ENCODE measurements at regions not wholly inside any gene's neighbourhood (a gene's known extent, or its start where the extent isn't known, plus 50 kb on each side); places are given as distances from the start of the nearest gene placed in this dataset.

GRCh38 chr3:21152555-21152954 is 598.5 kb downstream of the ZNF385D start:
- no peaks in the 10 kb centered on the region for H3K4me1 Mint-ChIP-seq
- no CpG with 5 or more reads among the region's 5 CpGs for WGBS (ENCODE audit: insufficient coverage)

GRCh38 chr3:21142949-21143348 is 608.1 kb downstream of the ZNF385D start:
- H3K4me1 Mint-ChIP-seq = no peaks in the 10 kb centered on the region
- H4K20me1 ChIP-seq (ENCODE audit: insufficient read depth, low read length) = no peaks in the 10 kb centered on the region
- peaks cover 0 to 2% (median 0%) of the 10 kb centered on the region in 3 donors for H3K27me3 Mint-ChIP-seq (ENCODE audit: low read depth in 3 of 3)
- peaks cover 4 to 5% of the 10 kb centered on the region in 2 donors for H3K9me3 ChIP-seq (replicated peaks in 1 of 2; ENCODE audit: control insufficient read depth in 1 of 2, insufficient read depth in 1 of 2, low read length in 2 of 2)
- no peak overlapping the region for H3K27ac Mint-ChIP-seq
- no peaks in the 10 kb centered on the region for H3K79me2 ChIP-seq (ENCODE audit: insufficient read depth, low read length)
- TF ChIP-seq CTCF (IDR thresholded peaks at IDR 0.05) = no peak
- no peaks in the 10 kb centered on the region for H3K4me1 ChIP-seq (ENCODE audit: control insufficient read depth in 1 of 2, insufficient read depth in 2 of 2, low read length in 2 of 2)
- no peaks in the 10 kb centered on the region for H3K36me3 Mint-ChIP-seq
- no peak overlapping the region for H3K4me3 ChIP-seq (replicated peaks in 1 of 3; ENCODE audit: low read depth in 2 of 3, low read length in 3 of 3)
- no peak overlapping the region for H3K27ac ChIP-seq (ENCODE audit: low read depth in 1 of 2, low read length in 2 of 2)
- H3K36me3 ChIP-seq (replicated peaks in 1 of 2; ENCODE audit: control insufficient read depth in 1 of 2, insufficient read depth in 2 of 2, low read length in 2 of 2) = no peaks in the 10 kb centered on the region
- H3K4me3 Mint-ChIP-seq = no peak overlapping the region
- intact Hi-C loops (cut with micrococcal nuclease) = no loop called here
- WGBS (ENCODE audit: insufficient coverage) = no CpG with 5 or more reads among the region's 3 CpGs
- H3K9me3 Mint-ChIP-seq = peaks cover 0 to 9% (median 2%) of the 10 kb centered on the region in 7 donors
- H3K9ac ChIP-seq (ENCODE audit: insufficient read depth, low read length, poor library complexity, severe bottlenecking) = no peak overlapping the region
- H3K27me3 ChIP-seq (ENCODE audit: control insufficient read depth in 2 of 2, insufficient read depth in 2 of 2, low read length in 2 of 2) = no peaks in the 10 kb centered on the region
- no peak overlapping the region for H2AFZ ChIP-seq (ENCODE audit: insufficient read depth, low read depth, low read length, poor library complexity, severe bottlenecking)
- no peak for DNase-seq
- H3K4me2 ChIP-seq (replicated peaks; ENCODE audit: extremely low read depth, low read length, poor library complexity, severe bottlenecking) = no peak overlapping the region

More at GRCh38 chr3:21152555-21152954, 598.5 kb downstream of the ZNF385D start:
- H3K9me3 Mint-ChIP-seq = peaks cover 0 to 6% (median 3%) of the 10 kb centered on the region in 7 donors
- no peaks in the 10 kb centered on the region for H3K79me2 ChIP-seq (ENCODE audit: insufficient read depth, low read length)
- no peaks in the 10 kb centered on the region for H3K4me1 ChIP-seq (ENCODE audit: control insufficient read depth in 1 of 2, insufficient read depth in 2 of 2, low read length in 2 of 2)
- peaks cover 0 to 6% of the 10 kb centered on the region in 2 donors for H3K9me3 ChIP-seq (replicated peaks in 1 of 2; ENCODE audit: control insufficient read depth in 1 of 2, insufficient read depth in 1 of 2, low read length in 2 of 2)
- no peaks in the 10 kb centered on the region for H3K36me3 Mint-ChIP-seq
- no peak overlapping the region for H3K4me3 Mint-ChIP-seq
- H3K36me3 ChIP-seq (replicated peaks in 1 of 2; ENCODE audit: control insufficient read depth in 1 of 2, insufficient read depth in 2 of 2, low read length in 2 of 2) = no peaks in the 10 kb centered on the region
- intact Hi-C loops (cut with micrococcal nuclease) = no loop called here
- H2AFZ ChIP-seq (ENCODE audit: insufficient read depth, low read depth, low read length, poor library complexity, severe bottlenecking) = no peak overlapping the region
- no peaks in the 10 kb centered on the region for H4K20me1 ChIP-seq (ENCODE audit: insufficient read depth, low read length)
- no peak for TF ChIP-seq CTCF (IDR thresholded peaks at IDR 0.05)
- H3K27ac Mint-ChIP-seq = no peak overlapping the region
- H3K27ac ChIP-seq (ENCODE audit: low read depth in 1 of 2, low read length in 2 of 2) = no peak overlapping the region
- no peak overlapping the region for H3K9ac ChIP-seq (ENCODE audit: insufficient read depth, low read length, poor library complexity, severe bottlenecking)
- no peaks in the 10 kb centered on the region for H3K27me3 ChIP-seq (ENCODE audit: control insufficient read depth in 2 of 2, insufficient read depth in 2 of 2, low read length in 2 of 2)
- no peak overlapping the region for H3K4me2 ChIP-seq (replicated peaks; ENCODE audit: extremely low read depth, low read length, poor library complexity, severe bottlenecking)
- no peak for DNase-seq
- no peaks in the 10 kb centered on the region for H3K27me3 Mint-ChIP-seq (ENCODE audit: low read depth in 3 of 3)
- no peak overlapping the region for H3K4me3 ChIP-seq (replicated peaks in 1 of 3; ENCODE audit: low read depth in 2 of 3, low read length in 3 of 3)

Measured in CD14-positive monocyte (primary cell).